ENCODE measurements at regions not wholly inside any gene's neighbourhood (a gene's known extent, or its start where the extent isn't known, plus 50 kb on each side); places are given as distances from the start of the nearest gene placed in this dataset.

DNA sequence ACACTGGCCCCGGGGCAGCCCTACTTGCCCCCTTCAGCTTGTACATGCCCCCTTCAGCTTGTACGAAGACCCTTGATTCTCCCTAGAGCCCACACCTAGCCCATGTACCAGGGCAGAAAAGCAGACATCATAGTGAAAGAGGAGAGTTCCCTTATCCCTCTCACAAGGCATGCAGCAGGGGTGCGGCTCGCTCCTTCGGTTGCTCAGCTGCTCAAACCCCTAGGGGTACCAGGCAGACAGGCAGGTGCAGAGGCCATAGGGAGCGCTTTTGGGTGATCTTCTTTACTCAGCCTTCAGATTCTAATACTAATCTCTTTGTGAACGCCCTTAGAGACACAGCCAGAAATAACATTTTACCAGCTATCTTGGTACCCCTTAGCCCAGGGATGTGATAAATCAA, 286.3 kb downstream of the NPIPA8 start:
- Histone ChIP-seq H3K4me1 (no peaks in the 10 kb centered on the region), H3K9me3 (no peaks in the 10 kb centered on the region)
- DNase-seq, result no peak

DNA sequence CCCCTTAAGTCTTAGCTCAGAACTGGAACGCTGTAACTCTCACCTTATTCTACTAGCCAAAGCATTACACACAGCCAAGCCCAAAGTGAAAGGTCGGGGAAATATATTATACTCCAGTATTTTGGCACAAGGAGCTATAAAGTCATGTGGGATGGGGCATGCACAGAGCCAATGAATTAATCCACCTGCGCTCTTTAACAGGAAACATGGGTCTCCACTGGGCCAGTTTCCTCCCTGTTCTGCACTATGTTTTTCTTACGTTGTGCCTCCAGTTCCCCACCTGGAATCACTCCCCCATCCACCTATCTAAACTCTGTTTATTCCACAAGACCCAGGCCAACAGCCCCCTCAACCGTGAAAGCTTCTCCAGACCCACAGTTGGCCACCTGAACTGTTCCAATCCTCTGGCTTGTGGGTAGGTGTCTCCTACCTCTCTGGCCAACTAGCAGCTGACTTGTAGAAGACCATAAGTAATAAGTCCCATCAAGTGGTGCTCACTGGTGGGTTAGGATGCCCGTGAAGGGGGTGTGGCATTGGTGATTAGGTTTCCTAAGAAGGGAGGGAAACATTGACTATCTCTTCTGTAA, 286.9 kb downstream of the NPIPA8 start:
- TF ChIP-seq, protein P1, sequence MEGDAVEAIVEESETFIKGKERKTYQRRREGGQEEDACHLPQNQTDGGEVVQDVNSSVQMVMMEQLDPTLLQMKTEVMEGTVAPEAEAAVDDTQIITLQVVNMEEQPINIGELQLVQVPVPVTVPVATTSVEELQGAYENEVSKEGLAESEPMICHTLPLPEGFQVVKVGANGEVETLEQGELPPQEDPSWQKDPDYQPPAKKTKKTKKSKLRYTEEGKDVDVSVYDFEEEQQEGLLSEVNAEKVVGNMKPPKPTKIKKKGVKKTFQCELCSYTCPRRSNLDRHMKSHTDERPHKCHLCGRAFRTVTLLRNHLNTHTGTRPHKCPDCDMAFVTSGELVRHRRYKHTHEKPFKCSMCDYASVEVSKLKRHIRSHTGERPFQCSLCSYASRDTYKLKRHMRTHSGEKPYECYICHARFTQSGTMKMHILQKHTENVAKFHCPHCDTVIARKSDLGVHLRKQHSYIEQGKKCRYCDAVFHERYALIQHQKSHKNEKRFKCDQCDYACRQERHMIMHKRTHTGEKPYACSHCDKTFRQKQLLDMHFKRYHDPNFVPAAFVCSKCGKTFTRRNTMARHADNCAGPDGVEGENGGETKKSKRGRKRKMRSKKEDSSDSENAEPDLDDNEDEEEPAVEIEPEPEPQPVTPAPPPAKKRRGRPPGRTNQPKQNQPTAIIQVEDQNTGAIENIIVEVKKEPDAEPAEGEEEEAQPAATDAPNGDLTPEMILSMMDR (IDR thresholded peaks at IDR 0.05; ENCODE audit: low read depth, low read length), result no peak

More for the DNA sequence above, 286.3 kb downstream of the NPIPA8 start:
- Histone ChIP-seq H3K4me3 (ENCODE audit: low read depth, low read length) (no peak overlapping the region), H3K27me3 (no peaks in the 10 kb centered on the region), H3K36me3 (no peaks in the 10 kb centered on the region)
- TF ChIP-seq, protein P1 (IDR thresholded peaks at IDR 0.05; ENCODE audit: low read depth, low read length), result no peak

DNA sequence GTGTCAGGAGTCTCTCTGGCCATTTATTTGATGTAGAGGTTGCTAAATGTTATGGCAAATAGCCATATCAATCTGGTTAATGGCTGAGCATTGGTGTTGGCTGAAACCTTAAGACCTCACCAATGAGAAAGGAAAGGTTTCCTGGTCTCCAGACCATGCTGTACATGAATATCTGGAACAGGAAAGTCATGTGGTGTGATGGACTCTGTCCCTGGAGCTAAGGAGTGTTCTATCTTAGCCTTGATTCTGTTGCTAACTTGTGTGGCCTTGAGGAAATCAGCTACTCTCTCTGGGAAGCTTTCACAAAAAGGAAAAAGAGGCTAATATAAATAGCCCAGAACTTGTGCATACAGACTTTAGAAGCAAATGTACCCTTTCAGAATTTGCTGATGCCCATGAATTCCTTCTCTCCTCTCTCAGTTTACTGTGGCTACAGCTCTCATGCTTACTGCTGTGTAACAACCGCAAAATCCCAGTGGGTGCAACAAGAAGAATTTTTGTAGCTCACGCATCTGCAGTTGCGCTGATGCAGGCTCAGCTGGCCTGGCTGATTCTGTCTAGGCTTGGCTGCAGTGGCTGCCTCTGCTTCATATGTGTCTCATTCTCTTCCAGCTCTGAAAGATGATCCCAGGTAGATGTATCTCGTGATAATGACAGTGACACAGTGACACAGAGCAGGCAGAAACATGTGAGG, 287.5 kb downstream of the NPIPA8 start:
- Histone ChIP-seq H3K4me3 (ENCODE audit: low read depth, low read length) (no peak overlapping the region), H3K36me3 (no peaks in the 10 kb centered on the region), H3K9me3 (no peaks in the 10 kb centered on the region), H3K4me1 (no peaks in the 10 kb centered on the region), H3K27me3 (no peaks in the 10 kb centered on the region)
- TF ChIP-seq, protein P1 (IDR thresholded peaks at IDR 0.05; ENCODE audit: low read depth, low read length), result no peak
- no peak for DNase-seq

More for the DNA sequence above, 286.9 kb downstream of the NPIPA8 start:
- no peak for DNase-seq
- H3K4me1 ChIP-seq, result no peaks in the 10 kb centered on the region
- no peak overlapping the region for H3K4me3 ChIP-seq (ENCODE audit: low read depth, low read length)
- H3K36me3 ChIP-seq, result no peaks in the 10 kb centered on the region
- no peaks in the 10 kb centered on the region for H3K9me3 ChIP-seq
- H3K27me3 ChIP-seq, result no peaks in the 10 kb centered on the region

DNA sequence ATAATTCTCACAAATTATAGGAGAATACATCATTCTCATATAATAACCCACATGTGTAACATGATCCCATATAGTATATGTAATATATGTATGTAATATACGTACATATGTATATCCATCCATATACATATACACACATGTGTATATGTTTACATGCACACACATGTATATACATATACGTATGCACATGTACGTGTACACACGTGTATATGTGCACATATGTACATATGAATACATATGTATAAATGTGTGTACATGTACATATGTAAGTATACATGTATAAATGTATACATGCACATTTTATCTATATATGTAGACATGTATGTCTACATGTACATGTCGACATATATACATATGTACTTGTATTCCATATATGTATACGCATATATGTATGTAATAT, 288.8 kb downstream of the NPIPA8 start:
- TF ChIP-seq, protein P1 (IDR thresholded peaks at IDR 0.05; ENCODE audit: low read depth, low read length), result no peak

DNA sequence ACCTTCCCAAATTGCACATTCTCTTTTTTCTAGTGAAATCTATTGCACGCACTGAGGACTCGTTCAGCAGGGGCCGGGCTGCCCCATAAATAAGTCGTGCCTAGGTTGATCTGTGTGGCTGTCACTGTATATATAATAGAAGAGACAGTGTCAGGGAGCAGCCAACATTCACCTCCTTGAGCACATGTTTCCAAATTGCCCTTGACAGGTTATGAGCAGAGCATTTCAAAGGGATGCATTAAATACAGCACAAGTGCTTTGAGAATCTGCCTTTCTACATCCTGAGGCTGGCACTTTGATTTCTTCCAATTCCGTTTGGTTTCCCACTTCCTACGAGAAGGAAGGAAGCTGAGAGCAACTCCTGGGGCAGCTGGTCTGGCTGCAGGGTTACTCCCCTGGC, 291.2 kb downstream of the NPIPA8 start:
- no peak overlapping the region for H3K4me3 ChIP-seq (ENCODE audit: low read depth, low read length)
- H3K4me1 ChIP-seq, result no peaks in the 10 kb centered on the region
- no peaks in the 10 kb centered on the region for H3K27me3 ChIP-seq
- DNase-seq, result no peak
- TF ChIP-seq, protein P1 (IDR thresholded peaks at IDR 0.05; ENCODE audit: low read depth, low read length), result no peak
- H3K36me3 ChIP-seq, result no peaks in the 10 kb centered on the region
- H3K9me3 ChIP-seq, result no peaks in the 10 kb centered on the region

More for the DNA sequence above, 288.8 kb downstream of the NPIPA8 start:
- Histone ChIP-seq H3K36me3 (no peaks in the 10 kb centered on the region), H3K27me3 (no peaks in the 10 kb centered on the region), H3K9me3 (no peaks in the 10 kb centered on the region), H3K4me1 (no peaks in the 10 kb centered on the region), H3K4me3 (ENCODE audit: low read depth, low read length) (no peak overlapping the region)
- no peak for DNase-seq
